GM18511 (cell line): ENCODE measurements at regions not wholly inside any gene's neighbourhood (a gene's known extent, or its start where the extent isn't known, plus 50 kb on each side); places are given as distances from the start of the nearest gene placed in this dataset.
"Not testable (repeated sequence)": the region's sequence is repeated elsewhere in the genome, so short reads cannot be mapped to it uniquely, and the experiment has no call there.

Source experiments
- ATAC-seq: cut with Tn5 transposase; IDR thresholded peaks from one replicate; pipeline ENCODE4 v1.9.1; 2021; ENCODE audit warnings: mild to moderate bottlenecking, moderate library complexity; ENCODE audit not compliant: unreplicated experiment

DNA sequence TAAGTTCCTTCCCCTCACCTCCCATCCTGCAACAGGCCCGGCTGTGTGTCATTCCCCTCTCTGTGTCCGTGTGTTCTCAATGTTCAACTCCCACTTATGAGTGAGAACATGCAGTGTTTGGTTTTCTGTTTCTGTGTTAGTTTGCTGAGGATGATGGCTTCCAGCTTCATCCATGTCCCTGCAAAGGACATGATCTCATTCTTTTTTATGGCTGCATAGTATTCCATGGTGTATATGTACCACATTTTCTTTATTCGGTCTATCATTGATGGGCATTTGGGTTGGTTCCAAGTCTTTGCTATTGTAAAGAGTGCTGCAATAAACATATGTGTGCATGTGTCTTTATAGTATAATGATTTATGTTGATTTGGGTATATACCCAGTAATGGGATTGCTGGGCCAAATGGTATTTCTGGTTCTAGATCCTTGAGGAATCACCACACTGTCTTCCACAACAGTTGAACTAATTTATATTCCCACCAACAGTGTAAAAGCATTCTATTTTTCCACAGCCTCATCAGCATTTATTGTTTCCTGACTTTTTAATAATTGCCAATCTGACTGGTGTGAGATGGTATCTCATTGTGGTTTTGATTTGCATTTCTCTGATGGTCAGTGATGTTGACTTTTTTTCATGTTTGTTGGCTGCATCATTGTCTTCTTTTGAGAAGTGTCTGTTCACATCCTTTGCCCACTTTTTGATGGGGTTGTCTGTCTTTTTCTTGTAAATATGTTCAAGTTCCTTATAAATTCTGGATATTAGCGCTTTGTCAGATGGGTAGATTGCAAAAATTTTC lies 174.1 kb upstream of the PHACTR1 start:
- not testable (repeated sequence) for ATAC-seq

DNA sequence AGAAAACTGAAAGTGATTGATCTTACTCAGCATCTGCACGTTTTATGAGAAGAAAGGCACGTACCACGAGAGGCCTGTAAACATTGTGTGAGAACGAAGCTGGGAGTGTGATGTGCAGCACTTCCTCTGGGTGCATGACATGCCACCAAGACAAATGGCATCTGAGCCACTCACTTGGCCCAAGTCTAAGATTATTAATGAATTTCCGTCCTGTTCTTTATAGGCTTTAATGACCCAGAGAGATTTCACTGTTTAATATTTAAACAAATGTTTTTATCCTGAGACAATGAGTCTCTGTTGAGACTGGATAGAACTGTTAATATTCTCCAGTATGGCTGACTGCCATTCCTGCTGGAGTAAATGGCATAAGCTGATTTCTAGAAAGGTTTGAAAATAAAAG lies 172.6 kb upstream of the PHACTR1 start:
- ATAC-seq = no peak

DNA sequence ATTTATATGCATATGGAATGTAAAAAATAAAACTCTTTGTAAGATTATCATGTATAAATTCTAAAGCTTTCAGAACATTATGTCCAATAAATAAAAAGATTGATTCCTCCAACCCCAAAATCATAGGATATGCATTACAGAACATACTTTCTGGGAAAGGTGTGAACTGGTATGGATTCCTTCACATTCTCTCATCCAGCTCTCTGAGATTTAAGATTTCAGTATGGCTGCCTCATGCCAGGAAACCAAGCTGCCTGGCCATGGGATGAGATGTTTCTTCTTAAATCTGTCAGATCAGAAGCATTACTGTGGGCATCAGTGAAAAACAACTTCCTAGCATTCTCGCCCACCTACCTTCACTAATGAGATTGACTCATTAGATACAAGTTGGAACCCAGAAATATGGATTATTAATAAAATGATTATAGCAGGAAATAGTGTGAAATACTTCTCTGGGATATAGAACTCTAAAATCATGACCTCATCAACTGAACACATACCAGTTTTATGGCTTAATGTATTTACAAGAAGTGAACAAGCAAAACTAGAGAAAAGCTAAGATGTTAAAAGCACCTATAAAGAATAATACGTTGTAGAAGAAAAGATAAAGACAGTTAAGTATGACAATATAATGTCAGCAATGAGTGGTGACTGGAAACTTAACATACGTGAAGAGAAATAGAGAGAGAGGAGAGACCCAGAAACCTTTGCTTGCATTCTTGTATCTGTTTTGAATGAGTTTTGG lies 171.6 kb upstream of the PHACTR1 start:
- ATAC-seq = no peak

DNA sequence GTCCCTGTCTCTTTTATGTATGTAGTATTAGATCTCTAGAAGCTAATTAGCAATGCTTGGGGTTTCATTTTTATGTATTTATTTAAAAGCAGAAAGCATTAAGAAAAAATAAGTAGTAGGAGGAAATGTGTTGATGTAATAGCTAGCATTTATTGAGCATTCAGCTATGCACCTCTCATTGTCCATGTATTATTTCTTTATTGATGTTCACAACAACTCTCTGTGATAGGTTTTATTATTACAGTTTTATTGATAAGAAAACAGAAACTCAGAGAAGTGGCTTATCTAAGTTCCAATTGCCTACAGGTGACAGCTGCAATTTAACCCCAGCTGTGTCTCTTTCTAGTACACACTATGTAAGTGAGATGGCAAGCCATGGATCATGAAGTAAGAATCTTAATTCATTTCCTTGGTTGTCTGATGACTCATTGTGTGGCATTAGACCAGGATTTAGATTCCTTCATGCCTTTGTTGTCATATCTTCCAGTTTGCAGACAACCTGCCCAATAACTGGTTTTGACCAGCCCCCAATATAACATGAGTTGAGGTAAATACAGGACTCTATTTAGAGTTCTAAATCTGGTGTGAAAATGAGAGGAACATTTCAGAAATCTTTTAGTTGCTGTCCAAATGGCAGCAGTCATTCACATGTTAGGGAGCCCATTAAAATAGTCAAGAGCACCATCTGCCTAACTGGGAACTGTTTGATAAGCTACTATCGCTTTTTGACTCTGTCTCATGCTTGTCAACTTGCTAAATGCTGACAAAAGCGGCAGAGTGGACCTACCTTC lies 170.8 kb upstream of the PHACTR1 start:
- ATAC-seq = no peak

DNA sequence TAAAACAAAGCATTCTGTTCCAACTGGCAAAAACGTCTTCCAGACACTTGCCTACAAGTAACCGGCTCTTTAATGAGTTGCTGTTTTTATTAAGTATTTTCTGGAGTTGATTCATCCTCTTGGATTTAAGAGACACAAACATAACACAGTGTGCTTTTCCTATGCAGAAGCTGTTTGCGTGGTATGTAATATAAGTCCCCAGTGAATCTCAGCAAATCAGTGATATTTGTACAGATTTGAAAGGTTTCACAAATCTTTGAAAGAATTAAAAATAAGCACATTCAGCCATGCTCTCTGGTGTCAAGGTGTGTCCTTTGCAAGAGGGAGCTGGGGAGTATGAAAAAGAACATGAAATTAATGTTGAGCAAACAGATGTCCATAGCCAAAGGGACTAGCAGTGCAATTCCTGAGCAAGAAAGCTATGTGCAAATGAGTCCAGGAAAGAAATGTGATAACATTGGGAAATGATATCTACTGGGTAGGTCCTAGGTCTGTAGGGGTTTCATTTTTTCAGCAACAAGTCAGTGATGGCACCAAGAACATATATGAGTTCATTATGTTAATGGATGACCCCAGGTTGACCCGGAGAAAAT lies 170.1 kb upstream of the PHACTR1 start:
- no peak for ATAC-seq

DNA sequence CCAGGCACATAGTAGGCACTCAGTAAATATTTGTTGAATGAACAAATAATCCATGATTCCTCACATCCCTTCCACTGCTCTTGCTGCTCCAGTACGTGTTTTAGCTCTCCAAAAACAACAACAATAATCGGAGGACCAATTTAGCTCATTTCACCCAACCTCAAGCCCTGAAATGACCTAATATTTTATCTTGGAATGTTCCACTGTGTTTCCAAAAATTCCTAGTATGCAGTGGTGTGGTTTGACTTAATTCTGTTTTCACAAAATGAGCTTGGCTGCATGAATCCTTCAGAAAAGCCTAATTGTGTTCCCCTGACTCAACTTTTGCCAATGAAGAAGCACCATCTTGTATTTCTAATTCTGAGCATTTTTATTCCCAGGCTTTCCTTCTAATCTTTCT lies 168.0 kb upstream of the PHACTR1 start:
- no peak for ATAC-seq

DNA sequence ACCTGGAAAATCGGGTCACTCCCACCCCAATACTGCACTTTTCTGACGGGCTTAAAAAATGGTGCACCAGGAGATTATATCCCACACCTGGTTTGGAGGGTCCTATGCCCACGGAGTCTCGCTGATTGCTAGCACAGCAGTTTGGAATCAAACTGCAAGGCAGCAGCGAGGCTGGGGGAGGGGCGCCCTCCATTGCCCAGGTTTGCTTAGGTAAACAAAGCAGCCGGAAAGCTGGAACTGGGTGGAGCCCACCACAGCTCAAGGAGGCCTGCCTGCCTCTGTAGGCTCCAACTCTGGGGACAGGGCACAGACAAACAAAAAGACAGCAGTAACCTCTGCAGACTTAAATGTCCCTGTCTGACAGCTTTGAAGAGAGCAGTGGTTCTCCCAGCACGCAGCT lies 167.1 kb upstream of the PHACTR1 start:
- ATAC-seq = not testable (repeated sequence)

DNA sequence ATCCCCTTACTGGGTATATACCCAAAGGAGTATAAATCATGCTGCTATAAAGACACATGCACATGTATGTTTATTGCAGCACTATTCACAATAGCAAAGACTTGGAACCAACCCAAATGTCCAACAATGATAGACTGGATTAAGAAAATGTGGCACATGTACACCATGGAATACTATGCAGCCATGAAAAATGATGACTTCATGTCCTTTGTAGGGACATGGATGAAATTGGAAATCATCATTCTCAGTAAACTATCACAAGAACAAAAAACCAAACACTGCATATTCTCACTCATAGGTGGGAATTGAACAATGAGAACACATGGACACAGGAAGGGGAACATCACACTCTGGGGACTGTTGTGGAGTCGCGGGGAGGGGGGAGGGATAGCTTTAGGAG lies 161.7 kb upstream of the PHACTR1 start:
- ATAC-seq = not testable (repeated sequence)

DNA sequence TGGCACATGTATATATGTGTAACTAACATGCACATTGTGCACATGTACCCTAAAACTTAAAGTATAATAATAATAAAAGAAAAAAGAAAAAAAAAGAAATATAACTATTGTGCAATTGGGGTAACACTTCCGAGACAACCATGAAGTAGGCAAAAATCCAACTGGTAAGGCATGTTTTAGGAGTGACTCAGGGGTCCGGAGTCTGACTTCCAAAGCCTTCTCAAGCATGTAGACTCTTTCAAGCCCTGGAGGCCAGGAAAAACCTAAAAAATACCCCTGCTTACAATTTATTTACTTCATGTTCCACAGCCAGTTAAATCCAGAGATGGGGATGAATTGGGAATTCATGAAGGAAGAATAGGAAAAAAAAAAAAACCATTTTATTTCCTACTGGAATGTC lies 161.3 kb upstream of the PHACTR1 start:
- ATAC-seq = no peak

DNA sequence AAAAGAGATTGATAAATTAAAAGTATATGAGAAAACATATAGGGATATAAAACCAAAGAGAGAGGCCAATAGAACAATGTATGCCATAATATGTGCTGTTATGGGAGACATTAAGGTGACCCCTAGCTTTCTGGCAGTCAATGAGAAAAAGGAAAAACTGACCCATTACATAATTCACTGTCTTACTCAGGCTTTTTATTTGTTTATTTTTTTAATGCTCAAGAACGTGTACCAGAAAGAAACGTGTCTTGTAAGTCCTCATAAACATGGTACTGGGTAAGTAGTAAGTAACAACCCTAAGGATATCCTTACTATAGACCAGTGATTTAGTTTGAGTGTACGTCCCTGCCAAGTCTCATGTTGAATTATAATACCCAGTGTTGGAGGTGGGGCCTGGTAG lies 160.8 kb upstream of the PHACTR1 start:
- ATAC-seq = no peak

DNA sequence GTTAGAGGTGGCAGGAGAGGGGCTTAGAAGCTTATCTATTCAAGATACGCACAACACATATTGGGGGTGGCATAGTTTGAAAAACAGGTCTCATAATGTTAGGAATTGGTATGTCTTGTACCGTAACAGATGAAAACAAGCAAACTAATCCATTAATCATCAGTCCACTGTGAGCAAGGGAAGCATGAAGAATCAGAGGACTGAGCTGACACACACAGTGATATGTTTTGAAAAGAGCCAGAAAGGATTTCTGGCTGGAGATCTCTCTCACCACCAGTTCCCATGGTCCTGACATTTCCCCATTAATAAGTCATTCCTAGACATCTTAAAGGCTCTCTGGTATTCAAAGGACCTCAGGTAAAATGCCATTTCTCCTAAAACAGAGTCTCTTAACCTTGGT lies 158.8 kb upstream of the PHACTR1 start:
- no peak for ATAC-seq

DNA sequence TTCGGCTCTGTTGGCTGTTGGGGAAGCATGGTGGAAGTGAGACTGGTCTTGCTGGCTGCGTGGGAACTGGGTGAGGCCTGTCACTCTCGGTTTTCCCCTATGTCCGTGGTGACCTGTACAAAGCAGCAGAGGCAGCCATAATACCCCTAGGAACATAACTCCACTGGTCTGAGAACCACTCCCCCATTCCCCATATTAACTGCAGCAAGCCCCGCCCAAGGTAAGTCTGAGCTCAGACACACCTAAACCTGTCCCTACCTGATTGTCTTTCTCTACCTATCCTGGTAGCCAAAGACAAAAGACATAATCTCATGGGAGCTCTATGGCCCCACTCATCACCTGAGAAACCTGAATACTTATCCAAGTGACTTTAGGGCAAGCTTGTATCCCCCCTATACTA lies 156.3 kb upstream of the PHACTR1 start:
- ATAC-seq = no peak

DNA sequence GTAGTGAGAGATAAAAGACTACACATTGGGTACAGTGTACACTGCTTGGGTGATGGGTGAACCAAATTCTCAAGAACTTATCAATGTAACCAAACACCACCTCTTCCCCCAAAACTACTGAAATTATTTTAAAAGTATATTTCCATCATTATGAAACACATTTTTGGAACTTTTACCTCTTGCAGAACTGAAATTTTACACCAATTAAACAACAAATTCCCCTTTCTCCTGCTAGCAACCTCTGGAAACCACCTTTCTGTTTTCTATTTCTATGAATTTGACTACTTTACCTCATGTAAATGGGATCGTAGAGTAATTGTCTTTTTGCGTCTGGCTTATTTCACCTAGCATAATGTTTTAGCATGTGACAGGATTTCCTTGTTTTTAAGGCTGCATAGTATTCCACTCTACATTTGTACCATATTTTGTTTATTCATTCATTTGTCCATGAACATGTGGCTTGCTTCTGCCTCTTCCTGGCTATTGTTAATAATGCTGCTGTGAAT lies 149.9 kb upstream of the PHACTR1 start:
- ATAC-seq = no peak

DNA sequence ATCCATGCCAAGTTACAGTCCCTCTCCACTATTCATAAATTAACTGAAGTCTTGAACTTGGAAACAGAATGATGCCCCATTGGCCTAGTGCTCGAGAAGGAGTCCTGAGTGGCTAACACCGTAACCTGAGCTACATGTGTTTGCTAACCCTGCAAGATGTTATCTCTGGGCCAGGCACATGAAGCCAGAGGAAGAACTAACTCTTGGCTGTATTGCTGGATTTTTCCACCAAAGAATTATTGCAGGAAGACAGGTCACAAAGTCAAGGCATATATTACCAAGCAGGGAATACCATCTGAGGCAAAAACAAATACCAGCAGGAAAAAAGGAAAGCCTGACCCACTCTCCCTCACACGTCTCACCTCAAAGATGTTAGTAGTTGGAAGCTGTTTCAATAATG lies 148.9 kb upstream of the PHACTR1 start:
- no peak for ATAC-seq

DNA sequence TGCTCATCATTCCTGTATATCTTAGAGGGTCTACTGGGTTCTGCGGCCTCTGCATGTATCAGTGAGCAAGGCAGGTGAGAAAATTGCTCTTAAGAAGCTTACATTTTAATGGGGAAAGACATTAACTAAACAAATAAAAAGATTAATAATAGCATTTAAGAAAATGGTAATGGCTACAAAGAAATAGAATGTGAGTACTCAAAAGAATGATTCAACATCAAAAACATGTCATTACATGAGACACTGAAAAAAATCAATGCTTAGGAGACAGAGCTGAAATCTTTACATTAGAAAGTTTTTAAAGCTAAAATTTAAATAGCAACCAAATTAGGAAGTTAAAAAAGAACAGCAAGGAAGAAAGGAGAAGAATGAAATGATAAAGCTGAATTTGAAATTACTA lies 146.9 kb upstream of the PHACTR1 start:
- ATAC-seq = no peak

DNA sequence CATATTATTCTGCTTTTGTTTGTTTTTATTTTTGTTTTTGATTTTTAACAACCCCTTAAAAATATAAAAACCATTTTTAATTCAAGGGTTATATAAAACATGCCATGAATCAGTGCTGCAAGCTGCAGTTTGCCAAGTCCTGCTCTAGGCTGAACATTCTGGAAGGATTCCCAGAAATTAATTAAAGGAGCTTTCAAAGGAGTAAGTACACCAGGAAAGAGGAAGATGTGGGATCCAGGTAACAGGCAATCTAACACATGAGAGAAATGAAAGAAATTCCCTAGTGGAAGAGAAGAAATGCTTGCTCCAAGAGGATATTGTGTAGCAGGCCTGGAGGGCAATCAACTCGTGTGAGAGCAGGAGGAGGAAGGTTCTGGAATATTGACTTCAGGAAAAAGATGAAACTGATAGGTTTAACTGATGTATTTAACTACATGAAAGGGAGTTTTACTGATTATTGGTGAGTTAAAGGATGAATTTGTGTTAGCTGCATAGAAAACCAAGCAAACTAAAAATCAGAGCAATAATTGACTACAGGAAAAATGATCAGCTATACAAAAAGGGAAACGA lies 146.0 kb upstream of the PHACTR1 start:
- ATAC-seq = no peak

DNA sequence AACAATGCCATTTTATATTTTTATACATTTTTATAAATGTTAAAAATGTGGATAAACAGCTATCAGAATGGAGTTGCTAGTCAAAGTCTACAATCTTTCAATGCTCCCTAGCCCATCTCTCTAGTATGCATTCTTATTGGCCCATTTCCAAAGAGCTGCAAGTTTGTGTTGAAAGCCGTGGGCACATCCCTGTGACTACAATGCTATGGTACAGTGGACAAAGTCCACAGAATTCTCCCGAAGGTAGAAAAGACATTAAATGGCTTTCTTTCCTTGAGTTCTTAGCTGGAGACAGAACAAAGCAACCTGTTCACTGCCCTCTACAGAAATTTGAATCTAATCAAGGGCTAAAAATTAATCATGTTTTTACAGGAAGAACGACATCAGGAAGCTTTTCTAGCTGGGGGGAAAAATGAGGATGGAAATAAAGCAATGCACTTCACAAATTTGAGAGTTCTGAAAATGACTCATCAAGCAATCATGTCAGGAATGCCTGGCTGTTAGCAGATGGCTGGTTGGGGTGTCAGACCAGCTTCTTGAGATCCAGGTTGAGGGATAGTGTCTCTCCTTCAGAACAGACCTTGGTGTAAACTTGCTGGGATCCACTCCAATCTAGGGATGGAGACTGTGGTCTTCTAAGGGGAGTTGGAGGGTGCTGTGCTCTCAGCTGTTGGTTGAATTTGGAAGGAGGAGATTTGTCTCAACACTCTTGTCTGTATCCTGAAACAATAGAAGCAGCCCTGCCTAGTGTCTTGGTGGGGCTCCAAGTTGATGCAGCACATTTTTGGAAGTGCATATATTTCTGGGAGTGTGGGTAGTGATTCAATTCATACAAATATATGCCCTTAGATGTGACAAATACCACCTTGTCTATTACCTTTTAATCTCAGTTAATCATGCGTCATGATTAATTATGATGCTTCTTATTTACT lies 143.4 kb upstream of the PHACTR1 start:
- ATAC-seq = no peak

DNA sequence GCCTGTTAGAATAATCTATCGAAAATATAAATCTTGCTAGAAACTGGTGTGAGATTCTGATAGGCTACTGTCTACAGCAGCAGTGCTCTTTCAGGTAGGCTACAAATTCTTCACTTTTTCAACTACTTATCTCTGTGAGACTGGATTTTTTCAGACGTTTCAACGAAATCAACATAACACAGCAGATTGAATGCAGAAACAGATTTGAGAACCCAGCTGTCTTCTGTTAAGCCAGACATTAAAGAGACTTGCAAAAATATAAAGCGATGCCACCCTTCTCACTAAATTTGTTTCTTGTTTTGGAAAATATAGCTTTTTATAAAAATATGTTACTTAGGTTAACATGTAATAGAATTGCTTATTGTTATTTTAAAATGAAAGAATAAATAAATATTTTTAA lies 140.6 kb upstream of the PHACTR1 start:
- ATAC-seq = no peak

DNA sequence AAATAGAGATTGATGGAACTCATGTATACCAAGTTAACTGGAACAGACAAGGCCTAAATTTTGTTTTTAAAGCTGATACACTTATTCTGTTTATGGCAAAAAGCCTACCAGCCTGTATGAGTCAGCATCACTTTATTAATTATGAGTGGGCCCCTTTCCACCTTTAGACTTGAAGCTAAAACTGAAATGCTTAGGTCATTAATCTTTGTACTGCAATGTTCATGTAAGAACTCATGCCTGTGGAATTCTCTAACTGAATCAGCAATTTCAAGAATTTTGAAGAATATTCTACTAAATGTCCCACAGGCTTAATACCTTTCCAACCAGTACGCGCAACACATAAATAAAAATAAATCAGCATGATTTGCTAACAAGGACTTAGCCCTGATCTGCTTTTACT lies 140.2 kb upstream of the PHACTR1 start:
- ATAC-seq = no peak
